Parathyroid adenoma (tissue), 2 donors: ENCODE measurements at regions not wholly inside any gene's neighbourhood (a gene's known extent, or its start where the extent isn't known, plus 50 kb on each side); places are given as distances from the start of the nearest gene placed in this dataset.

Source experiments
- H2AFZ ChIP-seq: fragments of 300-600 bp; sonication (generic); one replicate; pipeline ENCODE4 v1.7.0; 2017; ENCODE audit warnings: antibody characterized with exemption, mild to moderate bottlenecking
- H3K27ac ChIP-seq: fragments of 300-600 bp; sonication (generic); one replicate; pipeline ENCODE4 v1.7.0; 2017
- H3K27me3 ChIP-seq: fragments of 300-600 bp; sonication (generic); one replicate; pipeline ENCODE4 v1.7.0; 2017; ENCODE audit warnings: low read length; ENCODE audit not compliant: control insufficient read depth, insufficient read depth
- H3K36me3 ChIP-seq: fragments of 300-600 bp; sonication (generic); one replicate; pipeline ENCODE4 v1.7.0; 2017; ENCODE audit warnings: low read length; ENCODE audit not compliant: control insufficient read depth, insufficient read depth
- H3K4me1 ChIP-seq: fragments of 300-600 bp; sonication (generic); one replicate; pipeline ENCODE4 v1.7.0; 2017; ENCODE audit warnings: control low read depth
- H3K4me2 ChIP-seq: fragments of 300-600 bp; sonication (generic); one replicate; pipeline ENCODE4 v1.7.0; 2017; ENCODE audit warnings: low read length
- H3K4me3 ChIP-seq: fragments of 300-600 bp; sonication (generic); one replicate; pipeline ENCODE4 v1.7.0; 2017; ENCODE audit warnings: low read depth, low read length
- H3K79me2 ChIP-seq: fragments of 300-600 bp; sonication (generic); one replicate; pipeline ENCODE4 v1.7.0; 2017; ENCODE audit warnings: control low read depth
- H3K9ac ChIP-seq: fragments of 300-600 bp; sonication (generic); one replicate; pipeline ENCODE4 v1.7.0; 2017; ENCODE audit warnings: mild to moderate bottlenecking
- H3K9me3 ChIP-seq: fragments of 300-600 bp; sonication (generic); one replicate; pipeline ENCODE4 v1.7.0; 2017; ENCODE audit warnings: low read length; ENCODE audit not compliant: control insufficient read depth
- CTCF ChIP-seq: fragments of 300-600 bp; sonication (generic); IDR thresholded peaks from one replicate; pipeline ENCODE4 v1.7.0; 2017; ENCODE audit warnings: antibody characterized with exemption, mild to moderate bottlenecking
- donor health status: primary hyperparathyroidism.

GRCh38 chr12:98408681-98409080 is 106.7 kb upstream of the TMPO start:
- no peak overlapping the region for H3K4me2 ChIP-seq
- no peaks in the 10 kb centered on the region for H3K36me3 ChIP-seq
- H3K4me3 ChIP-seq = no peak overlapping the region
- no peak for TF ChIP-seq CTCF
- no peaks in the 10 kb centered on the region for H3K4me1 ChIP-seq
- no peaks in the 10 kb centered on the region for H3K79me2 ChIP-seq
- no peak overlapping the region for H2AFZ ChIP-seq
- H3K27ac ChIP-seq = no peak overlapping the region
- H3K9ac ChIP-seq = no peak overlapping the region
- no peaks in the 10 kb centered on the region for H3K27me3 ChIP-seq
- no peaks in the 10 kb centered on the region for H3K9me3 ChIP-seq

- no peaks in the 10 kb centered on the region for H3K79me2 ChIP-seq
- no peaks in the 10 kb centered on the region for H3K9me3 ChIP-seq
- TF ChIP-seq CTCF = no peak
- no peak overlapping the region for H2AFZ ChIP-seq
- no peak overlapping the region for H3K27ac ChIP-seq
- no peak overlapping the region for H3K4me2 ChIP-seq
- H3K27me3 ChIP-seq = no peaks in the 10 kb centered on the region
- no peaks in the 10 kb centered on the region for H3K36me3 ChIP-seq
- no peak overlapping the region for H3K9ac ChIP-seq
- no peak overlapping the region for H3K4me3 ChIP-seq
- no peaks in the 10 kb centered on the region for H3K4me1 ChIP-seq
Observed at GRCh38 chr12:98409548-98409947, 105.8 kb upstream of the TMPO start.

GRCh38 chr12:98410356-98410755 is 105.0 kb upstream of the TMPO start:
- Histone ChIP-seq H2AFZ (no peak overlapping the region), H3K4me1 (no peaks in the 10 kb centered on the region), H3K9ac (no peak overlapping the region), H3K4me2 (no peak overlapping the region), H3K4me3 (no peak overlapping the region), H3K27ac (no peak overlapping the region), H3K27me3 (no peaks in the 10 kb centered on the region), H3K79me2 (no peaks in the 10 kb centered on the region), H3K36me3 (no peaks in the 10 kb centered on the region), H3K9me3 (no peaks in the 10 kb centered on the region)
- TF ChIP-seq CTCF = no peak

- Histone ChIP-seq H2AFZ (no peak overlapping the region), H3K4me2 (no peak overlapping the region), H3K79me2 (no peaks in the 10 kb centered on the region), H3K9ac (no peak overlapping the region), H3K36me3 (no peaks in the 10 kb centered on the region), H3K27me3 (no peaks in the 10 kb centered on the region), H3K4me1 (no peaks in the 10 kb centered on the region), H3K4me3 (no peak overlapping the region), H3K27ac (no peak overlapping the region), H3K9me3 (no peaks in the 10 kb centered on the region)
- TF ChIP-seq CTCF = no peak
Observed at GRCh38 chr12:98416845-98417244, 98.5 kb upstream of the TMPO start.

- Histone ChIP-seq H3K9me3 (no peaks in the 10 kb centered on the region), H3K27me3 (no peaks in the 10 kb centered on the region), H2AFZ (no peak overlapping the region), H3K79me2 (no peaks in the 10 kb centered on the region), H3K4me1 (no peaks in the 10 kb centered on the region), H3K36me3 (no peaks in the 10 kb centered on the region), H3K4me2 (no peak overlapping the region), H3K9ac (no peak overlapping the region), H3K27ac (no peak overlapping the region), H3K4me3 (no peak overlapping the region)
- TF ChIP-seq CTCF = no peak
Observed at GRCh38 chr12:98417266-98417665, 98.1 kb upstream of the TMPO start.
